TTC549 (cell line): ENCODE measurements at regions not wholly inside any gene's neighbourhood (a gene's known extent, or its start where the extent isn't known, plus 50 kb on each side); places are given as distances from the start of the nearest gene placed in this dataset.
"Not testable (repeated sequence)": the region's sequence is repeated elsewhere in the genome, so short reads cannot be mapped to it uniquely, and the experiment has no call there.

Experiments
- FAIRE-seq: peaks from 2 replicates; lab custom pipeline; 2012; peaks lifted over from hg19 to GRCh38; lab: Jason Lieb, UNC

DNA sequence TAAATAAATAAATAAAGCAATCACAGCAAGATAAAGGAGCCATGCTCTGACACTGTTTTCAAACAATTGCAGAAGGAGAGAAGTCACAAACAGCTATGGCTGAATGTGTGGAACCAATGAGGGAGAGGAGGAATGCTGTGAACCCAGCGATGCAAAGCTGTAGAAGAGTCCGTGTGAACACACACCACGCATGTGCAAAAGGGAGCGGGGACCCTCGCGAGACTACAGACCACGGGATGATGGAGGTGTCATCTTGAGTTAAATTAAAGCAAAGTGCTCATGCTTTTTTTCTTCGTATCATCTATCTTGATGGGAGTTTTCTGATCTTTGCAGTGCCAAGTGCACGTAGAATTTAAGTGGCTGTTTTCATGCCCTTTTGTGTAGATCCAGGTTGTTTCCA is 123.8 kb upstream of the CDH5 start:
- no peak for FAIRE-seq

DNA sequence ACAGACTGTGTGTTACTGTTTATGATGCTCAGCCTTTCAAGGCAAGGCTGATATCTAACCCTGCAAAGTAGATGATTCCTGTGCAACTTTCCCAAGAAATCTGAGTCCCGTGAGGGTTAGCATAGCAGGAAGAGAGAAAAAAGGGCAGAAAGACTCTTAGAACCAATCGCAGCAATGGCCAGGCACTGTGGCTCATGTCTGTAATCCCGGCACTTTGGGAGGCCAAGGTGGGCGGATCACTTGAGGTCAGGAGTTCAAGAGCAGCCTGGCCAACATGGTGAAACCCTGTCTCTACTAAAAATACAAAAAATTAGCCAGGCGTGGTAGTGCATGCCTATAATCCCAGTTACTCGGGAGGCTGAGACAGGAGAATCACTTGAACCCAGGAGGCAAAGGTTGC is 124.3 kb upstream of the CDH5 start:
- FAIRE-seq: not testable (repeated sequence)

DNA sequence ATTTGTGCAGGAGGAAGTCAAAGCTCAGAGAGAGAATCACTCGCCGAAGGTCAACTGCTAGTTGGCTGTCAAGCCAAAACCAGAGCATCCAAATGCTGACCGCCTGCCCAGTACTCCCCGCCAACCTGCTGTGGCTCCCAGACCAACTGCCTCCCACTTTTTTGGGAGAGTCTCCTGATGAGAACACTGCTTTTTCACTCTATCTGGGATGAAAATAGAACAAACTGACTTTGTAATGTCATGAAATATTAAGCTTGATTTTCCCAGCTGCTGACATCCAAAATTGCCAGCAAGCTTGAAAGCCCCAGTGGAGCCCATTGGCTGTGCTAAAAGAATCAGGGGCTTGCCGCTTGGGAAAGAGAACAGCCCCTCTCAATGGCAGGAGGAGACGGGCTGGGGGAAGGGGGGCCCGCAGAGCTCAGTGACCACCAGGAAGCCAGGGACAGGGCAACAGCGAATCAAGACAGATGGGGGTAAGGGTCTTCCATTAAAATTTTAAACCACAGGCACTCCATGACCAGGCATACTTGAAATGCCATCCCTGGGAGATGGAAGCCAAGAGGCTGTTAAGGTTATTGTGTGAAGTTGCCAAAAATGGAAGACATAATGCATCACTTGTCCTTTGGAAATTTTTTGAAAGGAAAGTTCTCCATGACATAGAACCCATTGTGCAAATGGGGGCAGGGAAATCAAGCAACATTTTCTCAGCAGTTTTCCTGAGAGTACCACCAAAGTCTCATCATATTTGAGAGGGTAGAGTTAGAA is 125.7 kb upstream of the CDH5 start:
- no peak for FAIRE-seq

DNA sequence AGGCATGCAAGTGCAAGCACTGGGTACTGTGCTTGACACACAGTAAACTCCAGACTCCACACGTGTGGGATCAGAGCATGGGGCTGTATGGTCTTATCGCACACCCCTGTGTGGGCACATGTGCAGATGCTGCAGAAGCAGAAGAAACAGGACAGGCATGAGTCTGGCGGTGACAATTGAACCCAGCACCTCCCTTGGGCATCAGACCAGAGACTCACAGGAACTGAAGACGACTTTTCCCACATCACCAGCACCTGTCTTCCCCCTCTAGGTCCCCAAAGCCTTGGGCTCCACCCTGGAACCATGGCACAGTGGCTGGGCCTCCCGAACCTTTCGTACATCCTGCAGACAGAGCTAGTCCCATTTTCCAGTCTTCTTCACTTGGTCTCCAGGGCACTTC is 126.4 kb upstream of the CDH5 start:
- no peak for FAIRE-seq

DNA sequence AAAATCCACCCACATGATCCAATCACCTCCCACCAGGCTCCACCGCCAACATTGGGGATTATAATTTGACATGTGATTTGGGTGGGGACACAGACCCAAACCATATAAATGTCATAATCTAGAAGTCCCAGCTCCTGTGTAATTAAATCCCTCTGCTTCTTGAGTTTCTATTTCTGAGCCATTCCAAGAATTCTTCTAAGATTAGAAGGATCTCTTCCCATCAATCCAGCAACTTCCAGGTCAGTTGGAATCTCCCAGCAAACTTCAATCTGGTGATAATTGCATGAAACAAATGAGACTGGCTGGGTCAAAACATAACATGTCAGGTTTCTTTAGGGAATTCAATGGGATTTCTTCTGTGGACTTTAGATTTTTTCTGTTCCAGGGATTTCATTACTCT is 127.8 kb upstream of the CDH5 start:
- FAIRE-seq: no peak

DNA sequence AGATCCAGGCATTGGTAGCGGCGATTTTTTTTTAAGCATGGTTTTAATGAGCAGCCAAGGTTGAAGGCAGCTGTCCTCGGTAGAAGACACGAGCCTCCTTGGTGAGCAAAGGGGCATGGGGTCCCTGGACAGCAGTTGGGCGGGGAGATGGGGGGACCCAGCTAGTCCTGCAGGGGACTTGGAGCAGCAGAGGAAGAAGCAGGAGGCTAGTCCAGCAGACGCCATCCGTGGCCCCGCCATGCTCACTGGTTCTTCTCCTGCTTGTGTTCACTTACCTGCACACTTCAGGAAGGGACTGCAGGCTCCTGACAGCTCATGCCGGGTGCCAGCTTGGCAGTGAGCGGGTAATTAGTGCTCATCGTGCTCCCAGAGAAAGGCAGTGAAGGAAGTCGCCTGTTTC is 130.2 kb upstream of the CDH5 start:
- FAIRE-seq: no peak

DNA sequence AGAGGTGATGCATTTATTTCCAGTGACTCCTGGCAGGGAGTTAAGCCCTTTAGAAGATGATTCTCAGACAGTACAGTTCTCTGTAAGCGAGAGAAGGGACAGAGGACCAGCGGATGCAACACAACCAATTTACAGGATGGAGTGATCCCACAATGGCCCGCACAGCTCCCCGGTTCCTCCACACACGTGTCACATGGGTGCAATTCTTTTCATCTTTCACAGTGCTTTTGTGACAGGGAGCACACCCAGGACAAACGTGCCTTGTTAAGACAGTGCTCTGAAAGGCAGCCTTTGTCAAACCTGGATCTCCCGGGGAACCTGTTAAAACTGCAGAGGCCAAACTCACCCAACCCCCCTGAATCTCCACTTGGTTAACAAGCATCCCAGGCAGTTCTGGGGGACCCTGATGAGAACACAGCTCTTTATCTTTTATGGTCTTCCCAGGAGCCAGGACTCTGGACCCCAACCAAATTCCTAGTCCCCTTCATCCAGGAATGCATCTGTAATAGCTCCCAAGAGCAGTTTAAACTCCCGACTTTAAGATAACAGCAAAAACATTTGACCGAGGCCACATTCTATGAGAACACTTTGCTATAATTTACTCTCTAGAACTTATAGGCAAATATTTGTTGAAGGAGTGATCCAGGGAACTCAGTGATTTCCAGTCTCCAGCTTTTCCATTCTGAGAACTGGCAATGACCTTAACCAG is 134.9 kb upstream of the CDH5 start:
- FAIRE-seq: no peak

DNA sequence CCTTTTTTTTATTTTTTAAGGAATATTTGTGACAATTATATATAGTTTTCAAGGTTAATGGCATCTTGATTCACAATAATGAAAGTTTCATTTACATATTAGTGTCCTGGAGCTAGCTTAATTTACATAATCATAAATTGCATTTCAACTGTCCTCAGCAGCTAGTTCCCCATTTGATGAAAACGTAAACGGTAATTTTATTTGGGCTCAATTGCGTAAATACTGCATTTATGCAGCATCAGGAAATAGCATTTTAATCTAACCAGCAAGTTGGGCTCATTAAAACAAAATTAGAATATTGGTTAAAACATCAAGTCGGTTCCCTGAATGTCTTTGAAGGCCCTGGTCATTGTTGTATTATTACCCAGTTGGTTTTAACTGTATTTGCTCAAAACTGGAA is 136.8 kb upstream of the CDH5 start:
- FAIRE-seq: no peak

DNA sequence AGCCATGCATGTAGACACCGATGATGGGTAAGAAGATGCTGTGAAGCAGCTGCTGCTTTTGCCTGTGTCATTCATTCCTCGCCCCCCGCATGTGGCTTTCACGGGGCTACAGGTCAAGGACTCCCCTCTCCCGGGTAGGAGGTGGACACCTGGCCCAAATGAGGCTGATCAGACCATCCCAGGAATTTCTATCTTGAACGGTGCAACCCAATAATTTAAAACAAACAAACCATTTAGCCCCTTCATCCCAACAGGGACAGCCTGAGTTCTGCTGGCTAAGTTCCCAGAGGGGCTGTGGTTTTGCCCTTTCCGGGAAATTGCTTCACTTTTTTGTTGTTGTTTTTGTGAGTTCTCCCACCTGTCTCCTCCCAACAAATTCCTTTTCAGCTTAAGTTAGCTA is 137.7 kb upstream of the CDH5 start:
- no peak for FAIRE-seq

DNA sequence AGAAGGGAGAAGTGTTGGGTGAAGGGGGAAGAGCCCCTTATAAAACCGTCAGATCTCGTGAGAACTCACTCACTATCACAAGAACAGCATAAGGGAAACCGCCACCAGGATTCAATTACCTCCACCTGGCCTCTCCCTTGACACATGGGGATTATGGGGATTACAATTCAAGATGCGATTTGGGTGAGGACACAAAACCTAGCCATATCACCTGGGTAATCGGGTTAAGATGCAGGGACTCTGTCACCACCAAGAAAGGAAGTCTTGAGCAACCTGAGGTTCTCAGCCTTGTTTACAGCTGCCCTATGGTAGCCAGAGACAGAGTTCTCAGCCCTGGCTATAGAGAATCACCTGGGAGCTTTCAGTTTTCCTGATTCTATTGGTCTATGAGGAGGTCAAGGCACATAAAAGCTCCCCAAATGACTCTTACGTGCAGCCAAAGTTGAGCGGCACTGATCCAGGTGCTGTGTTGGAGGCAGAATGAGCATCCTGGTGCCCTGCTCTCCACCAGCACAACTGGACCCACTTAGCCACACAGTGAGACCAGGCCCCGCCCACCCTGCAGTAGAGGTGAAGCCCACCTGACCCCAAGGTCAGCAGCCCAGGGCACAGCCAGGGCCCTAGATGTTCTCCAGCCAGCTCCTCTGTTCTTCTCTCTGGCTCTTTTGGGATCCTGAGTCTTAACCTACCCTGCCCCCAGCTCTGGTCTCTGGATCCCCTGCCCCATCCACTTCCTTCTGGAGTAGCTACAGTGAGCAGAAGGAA is 138.5 kb upstream of the CDH5 start:
- FAIRE-seq: no peak

DNA sequence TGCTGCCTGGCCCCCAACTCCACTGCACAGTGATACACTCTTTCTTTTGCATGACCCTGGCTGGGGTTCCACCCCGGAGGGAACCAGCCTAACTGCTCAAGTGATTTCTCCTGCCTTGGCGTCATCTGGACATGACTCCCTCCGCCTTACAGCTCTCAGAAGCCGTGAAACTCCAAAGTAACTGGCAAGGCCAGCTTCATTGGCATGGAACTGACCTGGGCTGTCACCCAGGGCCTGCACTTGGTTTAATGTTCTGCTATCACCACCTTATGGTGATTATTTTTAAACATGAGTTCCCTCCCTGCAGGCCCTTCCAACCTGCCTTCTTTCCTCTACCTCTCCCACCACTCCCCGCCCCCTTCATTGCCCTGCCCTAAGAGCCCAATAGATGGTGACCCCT is 139.7 kb upstream of the CDH5 start:
- no peak for FAIRE-seq

DNA sequence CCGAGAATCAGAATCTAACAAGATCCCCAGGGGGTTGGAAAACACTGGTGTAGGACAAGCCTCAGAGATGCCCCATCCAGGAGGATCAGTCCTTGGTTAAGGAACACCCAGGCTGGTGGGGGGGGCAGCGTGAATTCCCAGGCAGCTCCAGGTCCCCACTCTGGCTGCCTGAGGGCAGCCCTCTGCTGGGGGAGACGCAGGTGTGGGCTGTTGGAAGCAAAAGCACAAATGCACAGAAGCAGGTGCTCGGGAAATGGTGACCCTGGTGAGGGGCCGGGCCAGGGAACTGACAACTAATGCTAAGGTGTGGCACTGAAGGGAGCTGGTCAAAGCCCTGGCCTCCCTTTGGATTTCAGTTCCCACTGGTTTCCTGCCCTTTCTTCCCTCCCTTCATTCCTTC is 140.8 kb upstream of the CDH5 start:
- no peak for FAIRE-seq

DNA sequence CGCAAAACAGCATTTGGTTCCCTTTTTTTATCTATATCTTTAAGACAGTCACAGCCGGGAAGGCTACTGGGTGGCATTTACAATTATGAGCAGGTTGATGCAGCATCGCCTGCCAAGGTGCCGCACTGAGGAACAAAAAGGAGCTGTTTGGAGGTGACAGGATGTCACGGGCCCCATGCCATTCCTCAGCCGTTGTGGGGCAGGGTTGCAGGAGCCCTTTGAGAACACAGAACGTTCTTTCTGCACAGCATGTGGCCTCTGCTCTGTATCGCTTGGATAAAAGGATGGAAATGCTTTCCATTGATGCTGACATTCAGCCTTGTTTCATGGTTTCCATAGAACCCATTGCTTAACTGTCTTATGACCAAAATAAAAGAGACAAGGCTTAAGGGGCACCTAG is 141.9 kb upstream of the CDH5 start:
- no peak for FAIRE-seq

DNA sequence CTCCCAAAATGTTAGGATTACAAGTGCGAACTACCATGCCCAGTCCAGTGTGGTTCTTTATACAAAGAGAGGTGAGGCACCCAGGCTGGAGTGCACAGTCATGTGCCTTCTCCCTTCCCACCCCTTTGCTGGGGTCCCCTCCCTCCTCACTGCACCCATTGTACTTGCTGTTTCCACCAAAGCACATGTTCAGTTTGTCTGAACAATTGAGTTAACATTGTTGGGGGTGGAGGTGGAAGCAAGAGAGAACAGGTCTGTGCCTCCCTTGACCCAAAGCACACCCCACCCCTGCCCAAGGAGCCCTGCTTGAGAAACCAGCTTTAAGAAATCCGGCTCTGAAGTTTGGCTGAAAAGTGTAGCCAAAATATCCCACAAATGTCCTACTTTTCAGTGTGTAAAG is 142.3 kb upstream of the CDH5 start:
- no peak for FAIRE-seq

DNA sequence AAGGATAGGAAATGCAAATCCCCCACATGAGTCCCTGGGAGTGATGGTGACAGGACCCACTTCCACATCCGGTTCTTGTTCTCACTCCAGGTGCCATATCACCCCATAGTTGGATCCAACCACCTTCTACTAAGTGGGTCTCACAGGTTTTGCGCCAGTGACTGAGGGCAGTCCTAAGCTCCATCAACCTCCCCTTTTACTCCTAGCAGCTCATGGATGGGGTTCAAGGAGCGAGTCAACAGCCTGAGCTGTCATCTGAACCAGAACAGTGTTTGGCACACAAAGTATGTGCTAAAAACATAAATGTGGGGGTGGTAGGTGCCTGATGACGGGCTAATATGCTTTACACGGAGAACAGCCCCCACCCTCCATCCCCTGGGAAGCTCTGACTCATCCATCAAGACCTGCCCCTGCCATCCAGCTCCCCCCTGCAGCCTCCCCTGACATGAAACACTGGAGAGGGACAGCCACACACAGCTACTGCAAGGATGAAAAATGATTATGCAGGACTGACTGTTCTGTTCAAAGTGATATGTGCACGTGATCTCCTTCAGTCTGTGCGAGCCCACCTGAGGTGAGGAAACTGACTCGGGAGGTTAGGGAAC is 143.2 kb upstream of the CDH5 start:
- FAIRE-seq: no peak

DNA sequence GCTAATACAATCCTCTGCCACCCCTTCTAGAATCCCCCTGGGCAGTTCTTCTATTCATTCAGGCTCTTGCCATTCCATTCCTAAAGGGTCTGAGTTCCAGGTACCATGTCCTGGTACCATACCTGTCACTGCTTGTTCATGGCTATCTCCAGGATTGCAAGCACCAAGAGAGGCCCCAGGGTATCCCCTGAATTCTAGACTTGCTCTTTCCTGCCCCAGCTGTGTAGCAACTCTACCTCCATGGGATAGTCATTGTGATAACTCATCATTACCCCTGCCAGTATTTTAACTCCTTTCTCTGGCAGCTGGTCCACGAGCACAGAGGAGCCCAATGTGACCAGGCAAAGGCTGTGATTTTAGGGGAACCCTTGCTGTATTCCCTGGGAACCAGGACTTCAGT is 143.7 kb upstream of the CDH5 start:
- FAIRE-seq: no peak

DNA sequence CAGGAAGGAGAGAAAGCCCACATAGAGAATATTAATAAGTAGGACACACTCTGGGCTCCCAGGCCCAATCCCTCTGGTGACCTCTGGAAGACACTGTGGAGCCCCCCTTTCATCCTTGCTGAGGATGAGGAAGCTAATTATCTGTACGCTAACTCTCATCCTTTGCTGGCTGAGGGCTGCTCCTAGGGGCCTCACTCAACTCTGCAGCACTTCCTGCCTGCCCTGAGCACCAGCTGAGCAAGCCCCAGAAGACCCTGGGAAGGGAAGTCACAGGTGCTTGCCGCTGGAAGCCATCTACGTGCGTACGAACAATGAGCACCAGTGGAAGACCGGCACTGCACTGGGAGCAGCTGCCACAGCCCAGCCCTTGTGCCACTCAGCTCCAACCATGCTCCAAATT is 145.8 kb upstream of the CDH5 start:
- FAIRE-seq: no peak

DNA sequence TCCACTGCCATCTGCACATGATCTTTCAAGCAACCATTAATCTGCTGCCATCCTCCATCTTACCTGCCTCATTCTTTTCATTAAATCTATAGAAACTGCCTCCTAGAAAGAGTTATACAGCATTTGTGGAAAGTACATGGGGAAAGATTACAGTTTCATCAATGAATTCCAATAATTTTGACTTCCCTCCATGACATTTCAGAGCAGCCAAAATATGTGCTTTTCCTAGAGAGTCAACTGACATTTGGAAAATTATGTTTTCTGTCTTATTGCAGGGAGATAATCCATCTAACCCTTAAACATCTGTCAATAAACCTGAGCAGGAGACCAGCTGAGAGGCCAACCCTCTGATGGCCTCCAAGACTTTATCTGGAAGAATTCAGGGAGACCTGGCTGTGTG is 147.0 kb upstream of the CDH5 start:
- no peak for FAIRE-seq

DNA sequence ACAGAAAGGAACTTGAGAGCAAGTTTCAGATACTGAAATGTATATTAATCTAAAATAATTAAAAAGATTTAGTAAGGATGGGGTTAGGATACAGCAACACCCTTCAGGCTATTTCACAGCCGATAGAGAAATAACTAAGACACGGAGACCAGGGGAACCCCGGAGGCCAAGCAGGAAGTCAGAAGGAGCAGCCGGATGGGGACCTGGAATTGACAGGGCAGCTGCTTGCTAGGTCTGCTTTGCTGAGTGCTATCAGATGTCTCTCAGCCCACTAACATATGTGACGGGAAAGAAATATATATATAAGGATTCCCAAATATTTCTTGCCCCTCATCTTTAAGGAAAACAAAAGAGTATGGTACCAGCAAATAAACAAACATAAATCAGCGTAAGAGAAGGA is 154.1 kb upstream of the CDH5 start:
- FAIRE-seq: no peak

DNA sequence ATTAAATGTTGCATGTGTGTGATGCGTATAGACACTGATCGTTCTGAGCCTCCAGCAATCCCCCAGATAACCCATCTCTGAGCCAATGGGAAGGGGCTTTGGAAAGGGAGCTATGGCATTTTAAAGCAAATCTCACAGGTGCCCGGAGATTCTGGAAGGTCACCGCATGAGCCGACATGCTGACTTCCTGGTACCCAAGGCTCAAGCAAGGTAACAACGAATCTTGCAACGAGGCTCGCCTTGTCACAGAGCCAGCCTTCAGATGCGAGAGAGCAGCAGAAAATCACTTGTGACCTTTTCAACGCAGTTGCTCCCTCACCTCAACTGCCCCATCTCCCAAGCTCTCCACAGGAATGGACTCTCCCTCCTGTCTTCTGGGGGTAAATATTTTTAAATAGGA is 154.8 kb upstream of the CDH5 start:
- FAIRE-seq: no peak

DNA sequence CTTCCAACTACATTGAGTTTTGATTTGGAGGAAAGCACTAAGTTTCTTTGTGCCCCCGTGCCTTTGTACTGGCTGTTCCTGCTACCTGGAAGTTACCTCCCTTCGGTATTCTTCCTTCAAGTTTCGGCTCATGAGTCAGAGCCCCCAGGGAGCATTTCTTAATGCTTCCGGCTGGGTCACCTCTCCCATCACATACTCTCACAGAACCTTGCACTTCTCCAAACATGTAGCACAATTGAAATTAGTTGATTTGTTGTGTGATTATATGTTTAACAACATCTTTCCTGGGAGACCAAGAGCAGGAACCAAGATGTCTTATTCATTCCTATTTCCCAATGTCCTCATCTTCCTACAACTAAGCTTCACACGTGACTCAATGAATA is 158.6 kb upstream of the CDH5 start:
- FAIRE-seq: no peak

DNA sequence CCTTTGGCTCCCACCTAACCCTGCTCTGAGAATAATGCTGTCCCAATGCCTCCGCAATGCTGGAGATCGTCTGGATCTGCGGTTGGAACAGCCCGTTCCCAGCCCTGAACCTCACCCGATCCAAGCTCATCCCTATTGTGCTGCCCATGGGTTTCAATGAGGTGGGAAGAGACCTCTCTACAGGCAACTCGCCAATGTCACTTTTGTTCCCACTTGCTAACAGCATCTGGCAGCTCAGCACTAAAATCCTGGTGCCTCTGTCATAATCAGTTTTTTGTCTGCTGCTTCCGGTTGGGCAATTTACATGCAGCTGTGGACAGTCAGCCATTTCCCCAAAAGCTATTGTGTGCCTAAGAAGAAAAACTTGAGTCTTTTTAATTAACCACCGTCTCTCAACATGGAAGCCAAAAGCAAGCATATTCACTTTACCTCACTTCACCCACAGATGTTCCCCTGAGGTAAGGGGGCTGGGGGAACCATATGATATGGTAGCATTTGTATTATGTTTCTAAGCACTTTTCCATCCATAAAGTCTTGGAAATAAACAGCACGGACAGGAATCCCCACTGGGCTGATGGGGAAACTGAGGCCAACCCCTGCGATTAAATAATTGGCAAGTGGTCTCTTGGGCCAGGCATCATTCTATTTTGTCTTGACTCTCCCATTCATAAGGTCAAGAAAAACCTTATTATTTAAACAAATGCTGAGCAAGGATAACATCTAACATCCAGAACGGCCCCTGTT is 159.2 kb upstream of the CDH5 start:
- FAIRE-seq: no peak
